Aorta (tissue), 5 donors: ENCODE measurements at regions not wholly inside any gene's neighbourhood (a gene's known extent, or its start where the extent isn't known, plus 50 kb on each side); places are given as distances from the start of the nearest gene placed in this dataset.

ENCODE experiments used
- ATAC-seq: fragments of 200-7000 bp; cut with Tn5 transposase; one replicate; pipeline ENCODE4 v1.9.1; 2022; ENCODE audit warnings: moderate library complexity; ENCODE audit not compliant: low FRiP score
- DNase-seq, 2 donors: peaks; one replicate each; pipeline ENCODE4 v3.0.0-alpha.2; 2020
- H3K27ac ChIP-seq, 2 donors: one replicate each; pipeline ENCODE4 v1.5.1; 2013; ENCODE audit warnings: low read length in 2 of 2, mild to moderate bottlenecking in 2 of 2, moderate library complexity in 2 of 2, control low read depth in 1 of 2, inconsistent platforms in 1 of 2, low read depth in 1 of 2
- H3K27me3 ChIP-seq, 2 donors: one replicate each; pipeline ENCODE4 v1.6.1; 2013; ENCODE audit warnings: control low read depth in 1 of 2, low read length in 1 of 2, mild to moderate bottlenecking in 1 of 2, moderate library complexity in 1 of 2; ENCODE audit not compliant: insufficient read depth in 2 of 2, control insufficient read depth in 1 of 2
- H3K36me3 ChIP-seq, 2 donors: one replicate each; pipeline ENCODE4 v1.6.1; 2013; ENCODE audit warnings: control low read depth in 1 of 2, low read length in 1 of 2, mild to moderate bottlenecking in 1 of 2; ENCODE audit not compliant: insufficient read depth in 2 of 2, control insufficient read depth in 1 of 2
- H3K4me1 ChIP-seq, 2 donors: one replicate each; pipeline ENCODE4 v1.6.1; 2013; ENCODE audit warnings: low read length in 2 of 2, control low read depth in 1 of 2, mild to moderate bottlenecking in 1 of 2, moderate library complexity in 1 of 2; ENCODE audit not compliant: insufficient read depth in 2 of 2, control insufficient read depth in 1 of 2
- H3K4me3 ChIP-seq, 2 donors: one replicate each; pipeline ENCODE4 v1.5.1; 2013; ENCODE audit warnings: low read length in 2 of 2, control low read depth in 1 of 2, mild to moderate bottlenecking in 1 of 2
- H3K9me3 ChIP-seq: one replicate; pipeline ENCODE4 v1.6.1; 2013; ENCODE audit warnings: mild to moderate bottlenecking, low read length; ENCODE audit not compliant: control insufficient read depth
- WGBS, 2 donors: extraction: QIAGEN DNeasy Blood & Tissue Kit; methylation state at CpG; one replicate each; pipeline ENCODE4 v1.1.7; 2013; 5-methylcytosine and 5-hydroxymethylcytosine counted together
- intact Hi-C, 2 donors: fragments of 100-400 bp; cut with DNase I; formaldehyde crosslinking; loops; one replicate each; pipeline versions ENCODE4 v1.14.2 to v1.15.0; 2022
- donor health status: healthy with polysubstance abuse.
- donor health status: Bipolar disorder and iron deficiency.
- donor health status: DM: no; HTN: no; CAD: no.
- donor health status: DM: no; HTN: no; CAD: no.
- donor health status: DM: yes; HTN: yes; CAD: no.

- Histone ChIP-seq H3K36me3 (no peaks in the 10 kb centered on the region), H3K4me1 (no peaks in the 10 kb centered on the region), H3K4me3 (no peak overlapping the region), H3K27ac (no peak overlapping the region), H3K9me3 (no peaks in the 10 kb centered on the region), H3K27me3 (no peaks in the 10 kb centered on the region)
- ATAC-seq (no peak), DNase-seq (no peak)
- WGBS, 2 donors = 58 to 71% methylated on average over 5 of the region's 5 CpGs
- intact Hi-C loops = no loop called here
These were observed 171.3 kb upstream of the CST7 start for GRCh38 chr20:24777746-24778145.

DNA sequence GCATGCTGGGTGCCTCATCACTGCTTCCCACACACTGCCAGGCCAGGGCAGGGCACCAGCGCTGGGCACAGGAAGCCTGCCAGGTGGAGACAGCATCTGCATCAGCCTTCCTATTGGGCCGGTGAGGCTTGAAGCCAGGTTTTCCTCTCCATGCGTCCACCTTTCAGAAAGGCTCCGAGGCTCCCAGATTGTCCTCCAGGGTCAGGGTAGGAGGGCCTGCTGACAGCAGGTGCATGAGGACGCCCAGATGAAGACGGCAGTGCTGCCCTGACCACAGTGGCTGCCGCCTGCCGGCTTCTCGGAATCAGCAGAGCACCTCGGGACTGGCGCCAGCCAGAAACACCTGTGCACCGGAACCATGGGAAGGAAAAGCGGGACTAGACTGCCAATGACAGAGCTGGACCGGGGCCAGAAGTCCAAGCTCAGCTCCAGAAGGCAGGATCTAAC lies 170.5 kb upstream of the CST7 start:
- DNase-seq (peak in 1 of 2 donors; percentile 56), ATAC-seq (no peak)
- no peak overlapping the region for H3K4me3 ChIP-seq
- no peaks in the 10 kb centered on the region for H3K4me1 ChIP-seq
- no peaks in the 10 kb centered on the region for H3K9me3 ChIP-seq
- no peaks in the 10 kb centered on the region for H3K27me3 ChIP-seq
- WGBS, 2 donors = 74 to 81% methylated on average over 14 of the region's 14 CpGs
- H3K36me3 ChIP-seq = no peaks in the 10 kb centered on the region
- intact Hi-C loops = no loop called here
- H3K27ac ChIP-seq = no peak overlapping the region

DNA sequence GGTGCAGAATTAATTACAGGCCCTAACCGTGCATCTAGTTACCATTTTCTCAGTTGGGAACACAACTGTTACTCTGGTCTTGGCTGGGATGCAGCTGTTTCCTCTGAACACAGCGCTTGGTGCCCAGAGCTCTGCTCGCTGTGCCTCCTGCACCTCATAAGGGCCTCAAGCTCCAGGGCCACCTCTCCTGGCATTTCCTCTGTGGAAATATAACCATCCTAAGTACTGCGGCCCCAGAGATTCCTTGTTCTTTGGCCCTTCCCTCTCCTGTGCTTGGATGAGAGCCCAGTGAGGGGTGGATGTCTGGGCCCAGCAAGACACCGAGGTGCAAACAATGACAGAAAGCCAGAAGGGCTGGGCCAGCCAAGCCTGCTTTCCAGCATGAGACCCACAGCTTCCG lies 169.9 kb upstream of the CST7 start:
- Histone ChIP-seq H3K4me1 (no peaks in the 10 kb centered on the region), H3K27ac (no peak overlapping the region), H3K9me3 (no peaks in the 10 kb centered on the region), H3K4me3 (no peak overlapping the region), H3K27me3 (no peaks in the 10 kb centered on the region), H3K36me3 (no peaks in the 10 kb centered on the region)
- intact Hi-C loops = no loop called here
- ATAC-seq (no peak), DNase-seq (peak in 1 of 2 donors; percentile 36)
- WGBS, 2 donors = 32 to 56% methylated on average over 6 of the region's 6 CpGs

- Histone ChIP-seq H3K27me3 (no peaks in the 10 kb centered on the region), H3K27ac (no peak overlapping the region), H3K36me3 (no peaks in the 10 kb centered on the region), H3K4me1 (no peaks in the 10 kb centered on the region), H3K4me3 (no peak overlapping the region), H3K9me3 (no peaks in the 10 kb centered on the region)
- WGBS, 2 donors = 96 to 97% methylated on average over 3 to 4 of the region's 4 CpGs
- no peak for ATAC-seq
- peak in 1 of 2 donors; percentile 63 for DNase-seq
- intact Hi-C loops = loop anchor here (5.0 to 10.0 kb wide), 2 partner anchors 618 to 625 kb away; no protein-coding TSS in a partner anchor
These were observed 169.1 kb upstream of the CST7 start for GRCh38 chr20:24779946-24780345.

- ATAC-seq = no peak
- intact Hi-C loops = loop anchor here (5.0 to 10.0 kb wide), 2 partner anchors 619 to 626 kb away; no protein-coding TSS in a partner anchor
These were observed 168.2 kb upstream of the CST7 start for GRCh38 chr20:24780674-24781417.

GRCh38 chr20:24781418-24781980 lies 167.6 kb upstream of the CST7 start:
- WGBS, 2 donors = 54 to 59% methylated on average over 8 of the region's 8 CpGs
- Histone ChIP-seq H3K27ac (no peak overlapping the region), H3K27me3 (no peaks in the 10 kb centered on the region), H3K4me1 (no peaks in the 10 kb centered on the region), H3K9me3 (no peaks in the 10 kb centered on the region), H3K36me3 (no peaks in the 10 kb centered on the region), H3K4me3 (no peak overlapping the region)
- intact Hi-C loops = loop anchor here (5.0 to 10.0 kb wide), 2 partner anchors 619 to 627 kb away; no protein-coding TSS in a partner anchor
- ATAC-seq (no peak), DNase-seq (peak in 1 of 2 donors; percentile 75)

More at GRCh38 chr20:24780674-24781417, 168.2 kb upstream of the CST7 start:
- WGBS, 2 donors = 64 to 72% methylated on average over 11 of the region's 11 CpGs
- Histone ChIP-seq H3K36me3 (no peaks in the 10 kb centered on the region), H3K27me3 (no peaks in the 10 kb centered on the region), H3K9me3 (no peaks in the 10 kb centered on the region), H3K4me3 (no peak overlapping the region), H3K4me1 (no peaks in the 10 kb centered on the region), H3K27ac (no peak overlapping the region)
- DNase-seq = peak in 1 of 2 donors; percentile 48

- Histone ChIP-seq H3K4me3 (no peak overlapping the region), H3K27me3 (no peaks in the 10 kb centered on the region), H3K4me1 (no peaks in the 10 kb centered on the region), H3K9me3 (no peaks in the 10 kb centered on the region), H3K27ac (no peak overlapping the region), H3K36me3 (no peaks in the 10 kb centered on the region)
- intact Hi-C loops = loop anchor here (5.0 to 10.0 kb wide), 2 partner anchors 620 to 628 kb away; no protein-coding TSS in a partner anchor
- 34 to 53% methylated on average over 11 of the region's 11 CpGs for WGBS, 2 donors
- DNase-seq = peak in 1 of 2 donors; percentile 21
- no peak for ATAC-seq
These were observed 166.8 kb upstream of the CST7 start for GRCh38 chr20:24782301-24782700.

- DNase-seq (peak in 1 of 2 donors; percentile 64), ATAC-seq (no peak)
- Histone ChIP-seq H3K27me3 (no peaks in the 10 kb centered on the region), H3K27ac (no peak overlapping the region), H3K4me1 (no peaks in the 10 kb centered on the region), H3K36me3 (no peaks in the 10 kb centered on the region), H3K4me3 (no peak overlapping the region), H3K9me3 (no peaks in the 10 kb centered on the region)
- intact Hi-C loops = loop anchor here (5.0 to 10.0 kb wide), 2 partner anchors 621 to 628 kb away; no protein-coding TSS in a partner anchor
- WGBS, 2 donors = 59 to 67% methylated on average over 12 of the region's 12 CpGs
These were observed 166.1 kb upstream of the CST7 start for GRCh38 chr20:24782801-24783630.
